ENCODE measurements at regions not wholly inside any gene's neighbourhood (a gene's known extent, or its start where the extent isn't known, plus 50 kb on each side); places are given as distances from the start of the nearest gene placed in this dataset.

- TF ChIP-seq ZNF26 (tag by site-specific recombination; IDR thresholded peaks at IDR 0.05) (no peak), ZNF791 (tag by site-specific recombination; IDR thresholded peaks at IDR 0.05) (no peak), ZNF639 (tag by site-specific recombination; IDR thresholded peaks at IDR 0.05) (no peak), ZNF585B (tag by site-specific recombination; IDR thresholded peaks at IDR 0.05) (no peak)
Observed at GRCh38 chr4:152157629-152158028, 378.3 kb downstream of the FBXW7 start (continued).

- Histone ChIP-seq H3K36me3 (ENCODE audit: control insufficient read depth in 2 of 2, insufficient read depth in 1 of 2, low read length in 2 of 2) (no peaks in the 10 kb centered on the region), H3K4me1 (ENCODE audit: control insufficient read depth, insufficient read depth, low read length) (no peaks in the 10 kb centered on the region), H3K4me3 (ENCODE audit: low read depth, low read length) (no peak overlapping the region), H3K9me3 (ENCODE audit: control insufficient read depth, insufficient read depth, low read depth, low read length) (no peaks in the 10 kb centered on the region), H3K27ac (ENCODE audit: extremely low read depth, low read depth, low read length) (no peak overlapping the region)
- TF ChIP-seq ZEB2 (tag by site-specific recombination; IDR thresholded peaks at IDR 0.05) (no peak), PATZ1 (tag by site-specific recombination; IDR thresholded peaks at IDR 0.05) (no peak), ZNF513 (tag by site-specific recombination; IDR thresholded peaks at IDR 0.05) (no peak), SCRT1 (tag by site-specific recombination; IDR thresholded peaks at IDR 0.05; ENCODE audit: borderline replicate concordance) (no peak)
- POLR2A ChIA-PET, result no interaction called here
- CTCF ChIA-PET, result no interaction called here
Observed at GRCh38 chr4:152156442-152156841, 379.4 kb downstream of the FBXW7 start.

- H3K9me3 ChIP-seq (ENCODE audit: control insufficient read depth, insufficient read depth, low read depth, low read length), result no peaks in the 10 kb centered on the region
- POLR2A ChIA-PET, result no interaction called here
- no peaks in the 10 kb centered on the region for H3K4me1 ChIP-seq (ENCODE audit: control insufficient read depth, insufficient read depth, low read length)
- no peak overlapping the region for H3K4me3 ChIP-seq (ENCODE audit: low read depth, low read length)
- no peak overlapping the region for H3K27ac ChIP-seq (ENCODE audit: extremely low read depth, low read depth, low read length)
- H3K36me3 ChIP-seq (ENCODE audit: control insufficient read depth in 2 of 2, insufficient read depth in 1 of 2, low read length in 2 of 2), result no peaks in the 10 kb centered on the region
- CTCF ChIA-PET, result no interaction called here
- TF ChIP-seq ATF2 (tag by site-specific recombination; IDR thresholded peaks at IDR 0.05; ENCODE audit: low read depth), result 0 out of 2 replicates have a peak, but pooled peaks have one; percentile 15
- TF ChIP-seq ZNF521 (tag by site-specific recombination; IDR thresholded peaks at IDR 0.05), result no peak
Observed at GRCh38 chr4:152155070-152155469, 380.8 kb downstream of the FBXW7 start.

- TF ChIP-seq ZNF292 (tag by site-specific recombination; IDR thresholded peaks at IDR 0.05; ENCODE audit: borderline replicate concordance, low read depth) (no peak), ZNF501 (tag by site-specific recombination; IDR thresholded peaks at IDR 0.05) (no peak), ZNF510 (tag by site-specific recombination; IDR thresholded peaks at IDR 0.05; ENCODE audit: insufficient replicate concordance) (no peak), ZNF214 (tag by site-specific recombination; IDR thresholded peaks at IDR 0.05; ENCODE audit: borderline replicate concordance) (no peak)
- POLR2A ChIA-PET, result no interaction called here
Observed at GRCh38 chr4:152154433-152154832, 381.5 kb downstream of the FBXW7 start.

More at GRCh38 chr4:152154433-152154832, 381.5 kb downstream of the FBXW7 start:
- Histone ChIP-seq H3K9me3 (ENCODE audit: control insufficient read depth, insufficient read depth, low read depth, low read length) (no peaks in the 10 kb centered on the region), H3K27ac (ENCODE audit: extremely low read depth, low read depth, low read length) (no peak overlapping the region), H3K36me3 (ENCODE audit: control insufficient read depth in 2 of 2, insufficient read depth in 1 of 2, low read length in 2 of 2) (no peaks in the 10 kb centered on the region), H3K4me1 (ENCODE audit: control insufficient read depth, insufficient read depth, low read length) (no peaks in the 10 kb centered on the region), H3K4me3 (ENCODE audit: low read depth, low read length) (no peak overlapping the region)
- CTCF ChIA-PET, result no interaction called here
